Progenitor cell of endocrine pancreas (in vitro differentiated cells): ENCODE measurements at regions not wholly inside any gene's neighbourhood (a gene's known extent, or its start where the extent isn't known, plus 50 kb on each side); places are given as distances from the start of the nearest gene placed in this dataset.

ENCODE experiments used
- DNase-seq: peaks from one replicate; pipeline ENCODE4 v3.0.0; 2021; ENCODE audit warnings: low spot score; ENCODE audit not compliant: unreplicated experiment
- H3K27ac Mint-ChIP-seq: 2 replicates; pipeline ENCODE4 v1.8.0; 2021; ENCODE audit warnings: mild to moderate bottlenecking, moderate library complexity, mixed read lengths
- H3K27me3 Mint-ChIP-seq: 2 replicates; pipeline ENCODE4 v1.8.0; 2021; ENCODE audit warnings: mixed read lengths
- H3K36me3 Mint-ChIP-seq: 2 replicates; pipeline ENCODE4 v1.8.0; 2022; ENCODE audit warnings: mixed read lengths; ENCODE audit not compliant: insufficient read depth
- H3K4me1 Mint-ChIP-seq: 2 replicates; pipeline ENCODE4 v1.8.0; 2021; ENCODE audit warnings: low read depth, mixed read lengths
- H3K4me3 Mint-ChIP-seq: 2 replicates; pipeline ENCODE4 v1.8.0; 2021; ENCODE audit warnings: low read depth, mild to moderate bottlenecking, moderate library complexity, mixed read lengths
- H3K9me3 Mint-ChIP-seq: 2 replicates; pipeline ENCODE4 v1.8.0; 2021; ENCODE audit warnings: low read depth, mixed read lengths
- TF ChIP-seq, protein P1 (sequence below): fragments of 200-600 bp; sonication (generic); IDR thresholded peaks from one replicate; pipeline ENCODE4 v1.5.0; 2021; ENCODE audit warnings: antibody characterized with exemption, mild to moderate bottlenecking; ENCODE audit not compliant: unreplicated experiment

DNA sequence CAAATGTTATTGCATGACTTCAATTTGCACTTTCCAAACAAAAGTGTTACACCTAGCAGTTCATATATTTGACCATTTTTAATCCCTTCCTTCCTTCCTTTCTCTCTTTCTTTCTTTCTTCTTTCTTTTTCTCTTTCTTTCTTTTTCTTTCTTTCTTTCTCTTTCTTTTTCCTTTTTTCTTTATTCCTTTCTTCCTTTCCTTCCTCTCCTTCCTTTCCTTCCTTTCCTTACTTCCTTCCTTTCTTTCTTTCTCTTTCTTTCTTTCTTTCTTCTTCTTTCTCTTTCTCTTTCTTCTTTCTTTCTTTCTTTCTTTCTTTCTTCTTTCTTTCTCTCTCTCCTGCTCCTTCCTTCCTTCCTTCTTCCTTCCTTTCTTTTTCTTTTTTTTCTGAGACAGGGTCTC lies 146.7 kb upstream of the ALKAL2 start:
- no peak for DNase-seq
- no peak overlapping the region for H3K27ac Mint-ChIP-seq
- TF ChIP-seq, protein P1, sequence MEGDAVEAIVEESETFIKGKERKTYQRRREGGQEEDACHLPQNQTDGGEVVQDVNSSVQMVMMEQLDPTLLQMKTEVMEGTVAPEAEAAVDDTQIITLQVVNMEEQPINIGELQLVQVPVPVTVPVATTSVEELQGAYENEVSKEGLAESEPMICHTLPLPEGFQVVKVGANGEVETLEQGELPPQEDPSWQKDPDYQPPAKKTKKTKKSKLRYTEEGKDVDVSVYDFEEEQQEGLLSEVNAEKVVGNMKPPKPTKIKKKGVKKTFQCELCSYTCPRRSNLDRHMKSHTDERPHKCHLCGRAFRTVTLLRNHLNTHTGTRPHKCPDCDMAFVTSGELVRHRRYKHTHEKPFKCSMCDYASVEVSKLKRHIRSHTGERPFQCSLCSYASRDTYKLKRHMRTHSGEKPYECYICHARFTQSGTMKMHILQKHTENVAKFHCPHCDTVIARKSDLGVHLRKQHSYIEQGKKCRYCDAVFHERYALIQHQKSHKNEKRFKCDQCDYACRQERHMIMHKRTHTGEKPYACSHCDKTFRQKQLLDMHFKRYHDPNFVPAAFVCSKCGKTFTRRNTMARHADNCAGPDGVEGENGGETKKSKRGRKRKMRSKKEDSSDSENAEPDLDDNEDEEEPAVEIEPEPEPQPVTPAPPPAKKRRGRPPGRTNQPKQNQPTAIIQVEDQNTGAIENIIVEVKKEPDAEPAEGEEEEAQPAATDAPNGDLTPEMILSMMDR = no peak
- H3K4me3 Mint-ChIP-seq = no peak overlapping the region
- H3K27me3 Mint-ChIP-seq = peaks cover 7% of the 10 kb centered on the region
- H3K4me1 Mint-ChIP-seq = peaks cover 9% of the 10 kb centered on the region
- no peaks in the 10 kb centered on the region for H3K9me3 Mint-ChIP-seq
- no peaks in the 10 kb centered on the region for H3K36me3 Mint-ChIP-seq

- H3K27ac Mint-ChIP-seq = no peak overlapping the region
- no peak for DNase-seq
- TF ChIP-seq, protein P1 = no peak
- peaks cover 6% of the 10 kb centered on the region for H3K4me1 Mint-ChIP-seq
- H3K27me3 Mint-ChIP-seq = peaks cover 3% of the 10 kb centered on the region
- no peaks in the 10 kb centered on the region for H3K36me3 Mint-ChIP-seq
- H3K9me3 Mint-ChIP-seq = no peaks in the 10 kb centered on the region
- H3K4me3 Mint-ChIP-seq = no peak overlapping the region
Measured at GRCh38 chr2:433216-433615, 145.3 kb upstream of the ALKAL2 start.

DNA sequence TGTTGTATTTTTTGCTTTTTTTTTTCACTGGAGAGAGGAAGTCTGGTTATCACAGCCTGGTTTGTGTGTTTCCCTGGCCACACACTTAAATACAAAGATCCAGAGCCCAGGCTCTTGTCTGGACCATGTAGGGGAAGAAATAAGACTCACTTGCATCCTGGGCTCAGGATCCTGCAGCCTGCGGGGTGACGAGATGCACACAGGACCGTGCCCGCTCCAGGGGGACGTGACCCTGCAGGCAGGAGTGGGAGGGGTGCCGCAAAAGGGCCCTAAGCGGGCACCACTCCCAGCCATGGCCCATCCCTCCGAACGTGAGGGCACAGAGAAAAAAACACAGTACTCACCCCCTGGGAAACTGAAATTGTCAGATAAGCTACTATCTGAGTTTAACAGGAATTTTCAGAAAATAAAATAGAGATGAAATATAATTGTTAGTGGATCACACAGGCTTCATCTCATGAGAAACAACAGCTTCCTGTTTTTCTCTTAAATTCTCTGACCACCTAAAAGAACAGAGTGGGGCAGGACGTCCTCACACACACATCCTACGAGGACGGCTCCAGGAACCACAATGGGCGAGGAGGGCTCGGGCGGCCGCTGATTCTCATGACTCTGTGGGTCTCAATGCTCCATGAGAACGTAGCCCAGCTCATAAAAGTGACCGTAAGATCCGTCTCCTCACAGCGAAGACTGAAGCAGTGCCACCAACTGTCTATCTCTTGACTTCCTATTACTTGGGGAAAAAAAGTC lies 142.6 kb upstream of the ALKAL2 start:
- TF ChIP-seq, protein P1 = no peak
- H3K27me3 Mint-ChIP-seq = peaks cover 5% of the 10 kb centered on the region
- no peak overlapping the region for H3K27ac Mint-ChIP-seq
- no peaks in the 10 kb centered on the region for H3K9me3 Mint-ChIP-seq
- no peaks in the 10 kb centered on the region for H3K36me3 Mint-ChIP-seq
- no peak for DNase-seq
- no peaks in the 10 kb centered on the region for H3K4me1 Mint-ChIP-seq
- H3K4me3 Mint-ChIP-seq = no peak overlapping the region

- TF ChIP-seq, protein P1 = no peak
- Mint-ChIP-seq H3K36me3 (no peaks in the 10 kb centered on the region), H3K27ac (no peak overlapping the region), H3K9me3 (no peaks in the 10 kb centered on the region), H3K4me1 (no peaks in the 10 kb centered on the region), H3K27me3 (peaks cover 5% of the 10 kb centered on the region), H3K4me3 (no peak overlapping the region)
- no peak for DNase-seq
Measured at GRCh38 chr2:429575-430254, 141.8 kb upstream of the ALKAL2 start.

GRCh38 chr2:429142-429541 lies 141.3 kb upstream of the ALKAL2 start:
- Mint-ChIP-seq H3K36me3 (no peaks in the 10 kb centered on the region), H3K27ac (no peak overlapping the region), H3K9me3 (no peaks in the 10 kb centered on the region), H3K4me3 (no peak overlapping the region), H3K27me3 (peaks cover 5% of the 10 kb centered on the region), H3K4me1 (no peaks in the 10 kb centered on the region)
- no peak for DNase-seq
- TF ChIP-seq, protein P1 = no peak
